Lung (tissue), 11 donors: ENCODE measurements at regions not wholly inside any gene's neighbourhood (a gene's known extent, or its start where the extent isn't known, plus 50 kb on each side); places are given as distances from the start of the nearest gene placed in this dataset.

Source experiments
- ATAC-seq: fragments of 200-7000 bp; cut with Tn5 transposase; one replicate; pipeline ENCODE4 v1.9.1; 2020; ENCODE audit warnings: moderate number of reproducible peaks; ENCODE audit not compliant: insufficient read depth, low FRiP score
- DNase-seq, 3 donors: peaks; one replicate each; pipeline ENCODE4 v3.0.0-alpha.2; 2013 to 2017
- H3K27ac ChIP-seq, 2 donors: one replicate each; pipeline ENCODE4 v1.5.1; 2013; ENCODE audit warnings: mild to moderate bottlenecking in 2 of 2, moderate library complexity in 2 of 2, control low read depth in 1 of 2, inconsistent platforms in 1 of 2, low read depth in 1 of 2, low read length in 1 of 2
- H3K27me3 ChIP-seq, 3 donors: one replicate each; pipeline ENCODE4 v1.5.1; 2013; ENCODE audit warnings: low read length in 2 of 3; ENCODE audit not compliant: control insufficient read depth in 3 of 3, insufficient read depth in 3 of 3
- H3K36me3 ChIP-seq, 4 donors: one replicate each; pipeline ENCODE4 v1.5.1; 2013; ENCODE audit warnings: low read length in 4 of 4, mild to moderate bottlenecking in 1 of 4, moderate library complexity in 1 of 4; ENCODE audit not compliant: control insufficient read depth in 4 of 4, insufficient read depth in 4 of 4
- H3K4me1 ChIP-seq, 5 donors: one replicate each; pipeline ENCODE4 v1.5.1; 2013; ENCODE audit warnings: low read length in 5 of 5, mild to moderate bottlenecking in 2 of 5, moderate library complexity in 1 of 5; ENCODE audit not compliant: control insufficient read depth in 5 of 5, insufficient read depth in 5 of 5
- H3K4me3 ChIP-seq: one replicate; pipeline ENCODE4 v1.5.1; 2013; ENCODE audit warnings: mild to moderate bottlenecking, control low read depth, moderate library complexity
- H3K9ac ChIP-seq, 2 donors: one replicate each; pipeline ENCODE4 v1.5.1; 2013; ENCODE audit warnings: low read length in 2 of 2, control low read depth in 1 of 2; ENCODE audit not compliant: insufficient read depth in 1 of 2
- H3K9me3 ChIP-seq, 4 donors: one replicate each; pipeline ENCODE4 v1.5.1; 2013; ENCODE audit warnings: low read length in 3 of 4, mild to moderate bottlenecking in 1 of 4, moderate library complexity in 1 of 4; ENCODE audit not compliant: control insufficient read depth in 4 of 4, insufficient read depth in 3 of 4
- WGBS, 2 donors: extraction: QIAGEN DNeasy Blood & Tissue Kit; methylation state at CpG; one replicate each; pipeline ENCODE4 v1.1.7; 2013; 5-methylcytosine and 5-hydroxymethylcytosine counted together
- TF ChIP-seq, protein P1 (sequence below): IDR thresholded peaks from 2 replicates; pipeline ENCODE4 v1.5.1; 2012; ENCODE audit warnings: mild to moderate bottlenecking; ENCODE audit errors: control extremely low read depth, extremely low read depth
- donor health status: control.
- donor health status: control.
- donor health status: Bipolar disorder and iron deficiency.
- donor health status: healthy.
- donor health status: DM: yes; HTN: yes; CAD: no.

DNA sequence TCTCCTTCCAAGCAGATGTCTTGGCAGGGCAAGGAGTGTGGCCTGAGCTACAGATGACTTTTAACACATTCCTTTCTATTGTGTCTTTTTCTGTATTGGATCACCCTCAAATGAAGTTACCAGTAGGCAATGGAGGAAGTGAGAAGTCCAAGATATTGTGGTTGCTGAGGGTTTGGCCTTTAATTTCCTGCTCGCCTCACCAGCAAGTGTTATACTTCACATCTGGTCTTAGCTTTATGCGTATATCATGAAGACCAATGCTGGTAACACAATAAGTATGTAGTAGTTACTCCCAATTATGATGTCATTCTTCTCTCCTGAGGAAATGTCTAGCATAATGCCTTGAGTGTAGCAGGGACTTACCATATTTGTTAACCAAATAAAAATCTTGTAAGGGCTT, 179.9 kb downstream of the ZIC1 start:
- no peak overlapping the region for H3K4me3 ChIP-seq
- no peak overlapping the region for H3K9ac ChIP-seq
- TF ChIP-seq, protein P1, sequence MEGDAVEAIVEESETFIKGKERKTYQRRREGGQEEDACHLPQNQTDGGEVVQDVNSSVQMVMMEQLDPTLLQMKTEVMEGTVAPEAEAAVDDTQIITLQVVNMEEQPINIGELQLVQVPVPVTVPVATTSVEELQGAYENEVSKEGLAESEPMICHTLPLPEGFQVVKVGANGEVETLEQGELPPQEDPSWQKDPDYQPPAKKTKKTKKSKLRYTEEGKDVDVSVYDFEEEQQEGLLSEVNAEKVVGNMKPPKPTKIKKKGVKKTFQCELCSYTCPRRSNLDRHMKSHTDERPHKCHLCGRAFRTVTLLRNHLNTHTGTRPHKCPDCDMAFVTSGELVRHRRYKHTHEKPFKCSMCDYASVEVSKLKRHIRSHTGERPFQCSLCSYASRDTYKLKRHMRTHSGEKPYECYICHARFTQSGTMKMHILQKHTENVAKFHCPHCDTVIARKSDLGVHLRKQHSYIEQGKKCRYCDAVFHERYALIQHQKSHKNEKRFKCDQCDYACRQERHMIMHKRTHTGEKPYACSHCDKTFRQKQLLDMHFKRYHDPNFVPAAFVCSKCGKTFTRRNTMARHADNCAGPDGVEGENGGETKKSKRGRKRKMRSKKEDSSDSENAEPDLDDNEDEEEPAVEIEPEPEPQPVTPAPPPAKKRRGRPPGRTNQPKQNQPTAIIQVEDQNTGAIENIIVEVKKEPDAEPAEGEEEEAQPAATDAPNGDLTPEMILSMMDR, result no peak
- no peaks in the 10 kb centered on the region for H3K4me1 ChIP-seq
- H3K36me3 ChIP-seq, result no peaks in the 10 kb centered on the region
- 94 to 95% methylated on average over 2 of the region's 2 CpGs for WGBS, 2 donors
- DNase-seq, result no peak
- H3K27me3 ChIP-seq, result no peaks in the 10 kb centered on the region
- ATAC-seq, result no peak
- no peak overlapping the region for H3K27ac ChIP-seq
- H3K9me3 ChIP-seq, result no peaks in the 10 kb centered on the region

DNA sequence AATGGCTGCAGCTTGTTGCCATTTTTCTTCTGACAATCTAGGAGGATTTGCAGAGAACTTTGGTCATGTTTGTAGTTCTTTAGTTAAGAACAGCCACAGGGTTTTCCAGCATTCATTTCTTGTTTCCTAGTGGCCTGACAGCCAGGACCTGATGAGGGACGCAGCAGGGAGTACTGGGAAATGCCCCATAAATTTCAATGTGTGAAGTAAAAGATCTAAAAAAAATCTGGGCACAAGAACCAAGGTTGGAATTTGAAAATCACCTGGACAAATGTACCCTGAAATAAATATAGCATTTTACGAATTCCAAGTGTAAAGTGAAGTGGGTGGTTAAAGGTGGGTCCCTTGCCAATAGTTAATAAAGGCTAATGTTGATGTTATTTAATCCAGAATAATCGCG, 195.0 kb downstream of the ZIC1 start:
- Histone ChIP-seq H3K9me3 (peaks cover 0 to 3% (median 0%) of the 10 kb centered on the region in 4 donors), H3K9ac (no peak overlapping the region), H3K27me3 (no peaks in the 10 kb centered on the region), H3K4me1 (no peaks in the 10 kb centered on the region), H3K4me3 (no peak overlapping the region), H3K36me3 (no peaks in the 10 kb centered on the region), H3K27ac (no peak overlapping the region)
- TF ChIP-seq, protein P1, result no peak
- no peak for ATAC-seq
- DNase-seq, result no peak
- WGBS, 2 donors, result 78% methylated on average over 4 of the region's 4 CpGs

DNA sequence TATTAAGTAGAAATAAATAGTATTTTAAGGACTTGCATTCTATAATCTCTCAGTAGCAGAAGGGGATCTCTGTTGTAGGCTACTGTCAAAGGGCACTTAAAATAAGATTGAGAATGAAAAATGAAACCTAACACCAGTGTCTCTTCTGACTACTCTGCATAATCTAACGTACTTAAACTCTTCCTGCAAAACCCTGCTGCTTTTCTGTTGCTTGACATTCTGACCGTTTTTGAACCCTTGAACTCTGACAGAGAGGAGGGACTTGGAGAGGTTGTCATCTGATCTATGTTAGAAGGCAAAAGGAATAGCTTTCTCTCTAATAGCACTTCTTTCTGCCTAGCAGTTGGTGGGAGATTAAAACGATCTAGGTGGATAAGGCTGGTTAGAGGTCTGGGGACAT, 204.6 kb downstream of the ZIC1 start:
- WGBS, 2 donors, result 37 to 49% methylated on average over 3 of the region's 3 CpGs
- H3K4me1 ChIP-seq, result no peaks in the 10 kb centered on the region
- peaks cover 0 to 2% (median 0%) of the 10 kb centered on the region in 3 donors for H3K27me3 ChIP-seq
- no peak overlapping the region for H3K9ac ChIP-seq
- no peaks in the 10 kb centered on the region for H3K36me3 ChIP-seq
- peak in 2 of 3 donors; percentile 7 to 21 for DNase-seq
- H3K27ac ChIP-seq, result no peak overlapping the region
- no peak overlapping the region for H3K4me3 ChIP-seq
- TF ChIP-seq, protein P1, result no peak
- H3K9me3 ChIP-seq, result no peaks in the 10 kb centered on the region
- no peak for ATAC-seq

DNA sequence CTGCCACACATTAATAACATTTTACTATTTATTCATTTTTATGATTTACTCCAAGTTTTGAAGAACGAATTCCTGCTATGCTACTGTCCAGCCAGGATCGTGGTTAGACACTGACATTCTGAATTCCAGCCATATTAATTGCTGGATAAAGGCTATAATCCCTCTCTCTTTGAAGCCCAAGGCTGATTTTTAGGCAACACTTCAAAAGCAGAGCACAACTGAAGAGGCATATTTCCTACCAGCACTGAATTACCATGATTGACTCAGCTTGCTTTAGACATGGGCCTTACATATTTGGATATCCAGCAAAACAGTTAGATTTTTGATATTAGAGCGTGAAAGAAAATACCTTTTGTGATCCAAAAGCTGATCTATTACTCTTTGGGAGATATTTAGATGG, 205.0 kb downstream of the ZIC1 start:
- H3K9me3 ChIP-seq, result no peaks in the 10 kb centered on the region
- H3K27ac ChIP-seq, result no peak overlapping the region
- H3K4me3 ChIP-seq, result no peak overlapping the region
- no peaks in the 10 kb centered on the region for H3K36me3 ChIP-seq
- TF ChIP-seq, protein P1, result no peak
- WGBS, 2 donors, result 65 to 83% methylated on average over 3 of the region's 3 CpGs
- DNase-seq (no peak), ATAC-seq (no peak)
- H3K9ac ChIP-seq, result no peak overlapping the region
- H3K27me3 ChIP-seq, result peaks cover 0 to 3% (median 0%) of the 10 kb centered on the region in 3 donors
- H3K4me1 ChIP-seq, result no peaks in the 10 kb centered on the region
